Esophagus muscularis mucosa (tissue), 4 donors: ENCODE measurements at regions not wholly inside any gene's neighbourhood (a gene's known extent, or its start where the extent isn't known, plus 50 kb on each side); places are given as distances from the start of the nearest gene placed in this dataset.
"Not testable (repeated sequence)": the region's sequence is repeated elsewhere in the genome, so short reads cannot be mapped to it uniquely, and the experiment has no call there.

Source experiments
- DNase-seq: peaks from one replicate; pipeline ENCODE4 v3.0.0-alpha.2; 2017; ENCODE audit errors: extremely low spot score
- H3K27ac ChIP-seq, 4 donors: fragments of 200-600 bp; sonication (generic); replicated peaks in 1 of 4; 1 replicate in 3 of 4; 2 replicates in 1 of 4; pipeline ENCODE4 v1.5.1; 2016 to 2019; ENCODE audit warnings: mild to moderate bottlenecking in 1 of 4
- H3K27me3 ChIP-seq, 4 donors: fragments of 200-600 bp; sonication (generic); one replicate each; pipeline versions ENCODE4 v1.5.1 to v1.6.0; 2016 to 2019
- H3K36me3 ChIP-seq, 4 donors: fragments of 200-600 bp; sonication (generic); one replicate each; pipeline ENCODE4 v1.5.1; 2016 to 2019
- H3K4me1 ChIP-seq, 4 donors: fragments of 200-600 bp; sonication (generic); one replicate each; pipeline ENCODE4 v1.5.1; 2016 to 2019
- H3K4me3 ChIP-seq, 4 donors: fragments of 200-600 bp; sonication (generic); 1 replicate in 2 of 4; 2 replicates in 2 of 4; pipeline ENCODE4 v1.5.1; 2016 to 2019; ENCODE audit warnings: mild to moderate bottlenecking in 4 of 4, moderate library complexity in 1 of 4
- H3K9me3 ChIP-seq, 4 donors: fragments of 200-600 bp; sonication (generic); 1 replicate in 3 of 4; 2 replicates in 1 of 4; pipeline ENCODE4 v1.5.1; 2016 to 2019
- CTCF ChIP-seq, 3 experiments: fragments of 200-600 bp in 2 of 3; fragments of 450-650 bp in 1 of 3; sonication (generic) in 2 of 3; IDR thresholded peaks; one replicate each; pipeline ENCODE4 v1.5.1; 2017 to 2019; ENCODE audit warnings: antibody characterized with exemption in 3 of 3, mild to moderate bottlenecking in 2 of 3, moderate library complexity in 1 of 3
- EP300 ChIP-seq: sonication (generic); formaldehyde crosslinking; IDR thresholded peaks from one replicate; pipeline ENCODE4 v1.6.1; 2017; ENCODE audit warnings: antibody characterized with exemption
- POLR2A ChIP-seq: fragments of 450-650 bp; IDR thresholded peaks from one replicate; pipeline ENCODE4 v1.6.1; 2017; ENCODE audit warnings: antibody characterized with exemption, moderate library complexity, mild to moderate bottlenecking, low read depth
- POLR2AphosphoS5 ChIP-seq, 2 donors: sonication (generic); formaldehyde crosslinking; IDR thresholded peaks; one replicate each; pipeline ENCODE4 v1.6.1; 2017; ENCODE audit warnings: antibody characterized with exemption in 2 of 2
- WGBS: methylation state at CpG from one replicate; pipeline ENCODE4 v1.1.5; 2018; 5-methylcytosine and 5-hydroxymethylcytosine counted together
- intact Hi-C: fragments of 100-400 bp; cut with DNase I; formaldehyde crosslinking; loops from one replicate; pipeline ENCODE4 v1.15.1; 2023

DNA sequence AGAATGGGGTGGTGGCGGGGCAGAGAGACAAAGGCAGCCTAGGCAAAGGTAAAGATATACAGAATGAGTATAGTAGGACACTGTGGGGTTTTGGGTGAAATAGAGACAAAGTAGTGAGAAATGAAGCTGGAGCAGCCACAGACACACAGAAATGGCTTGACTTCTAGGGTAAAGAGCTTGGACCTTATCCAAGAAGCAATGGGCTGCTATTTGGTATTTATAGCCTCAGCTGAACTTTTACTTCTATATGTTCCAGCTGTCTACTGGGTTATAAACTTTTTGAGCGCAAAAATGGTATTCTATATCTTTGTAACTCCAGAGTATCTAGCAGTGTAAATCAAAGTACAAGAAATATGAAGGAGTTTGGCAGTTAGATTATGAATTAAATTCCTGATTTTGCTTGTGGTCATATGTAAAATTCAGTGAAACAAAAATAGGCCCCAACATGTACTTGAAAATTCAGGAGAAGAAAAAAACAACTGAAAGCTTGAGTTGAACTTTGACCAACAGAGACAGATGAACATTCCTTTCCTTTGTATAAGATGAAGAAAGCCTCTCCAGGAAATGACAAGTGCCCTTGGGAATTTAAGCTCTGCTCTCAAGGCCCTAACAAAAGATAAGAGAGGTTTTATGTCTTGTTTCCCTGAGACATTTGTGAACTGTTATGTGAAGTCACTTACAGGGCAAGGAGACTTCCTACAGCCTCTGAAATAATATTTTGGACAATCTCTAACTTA lies 64.6 kb upstream of the XIST start:
- no peaks in the 10 kb centered on the region for H3K27me3 ChIP-seq
- no peaks in the 10 kb centered on the region for H3K9me3 ChIP-seq
- H3K36me3 ChIP-seq = no peaks in the 10 kb centered on the region
- no peak for DNase-seq
- no peaks in the 10 kb centered on the region for H3K4me1 ChIP-seq
- TF ChIP-seq CTCF (IDR thresholded peaks at IDR 0.05) (no peak), EP300 (no peak), POLR2A (no peak), POLR2AphosphoS5 (IDR thresholded peaks at IDR 0.05) (no peak)
- H3K4me3 ChIP-seq = no peak overlapping the region
- no peak overlapping the region for H3K27ac ChIP-seq
- intact Hi-C loops = no loop called here
- 79% methylated on average over 2 of the region's 2 CpGs for WGBS

- Histone ChIP-seq H3K27ac (no peak overlapping the region), H3K4me3 (no peak overlapping the region), H3K4me1 (no peaks in the 10 kb centered on the region), H3K27me3 (no peaks in the 10 kb centered on the region), H3K9me3 (no peaks in the 10 kb centered on the region), H3K36me3 (no peaks in the 10 kb centered on the region)
- TF ChIP-seq POLR2AphosphoS5 (IDR thresholded peaks at IDR 0.05) = no peak
- no peak for TF ChIP-seq CTCF (IDR thresholded peaks at IDR 0.05)
- TF ChIP-seq EP300 = no peak
- TF ChIP-seq POLR2A = no peak
- intact Hi-C loops = no loop called here
- DNase-seq = no peak
Observed at GRCh38 chrX:73916489-73916888, 64.0 kb upstream of the XIST start.

DNA sequence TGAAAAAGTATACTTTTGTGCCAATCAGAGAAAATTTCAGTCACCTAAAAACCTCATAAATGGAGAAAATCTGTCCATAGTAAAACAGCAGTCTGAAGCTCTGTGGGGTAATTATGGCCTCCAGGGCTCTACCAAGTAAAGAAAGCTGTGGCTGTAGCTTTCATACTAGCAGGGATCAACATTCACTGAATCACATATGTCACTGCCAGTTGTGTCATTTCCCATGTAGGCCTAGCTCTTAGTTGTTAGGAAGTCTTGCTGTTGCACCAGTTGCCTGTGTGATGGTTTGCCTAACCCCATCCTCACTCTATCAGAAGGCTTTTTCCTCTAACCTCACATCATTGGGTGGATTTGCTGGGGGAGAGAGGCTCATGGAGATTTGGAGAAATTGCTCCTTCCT lies 62.3 kb upstream of the XIST start:
- H3K4me3 ChIP-seq, H3K9me3 ChIP-seq, H3K4me1 ChIP-seq, H3K27me3 ChIP-seq, intact Hi-C loops, H3K27ac ChIP-seq, H3K36me3 ChIP-seq, DNase-seq: not testable (repeated sequence)

- no peaks in the 10 kb centered on the region for H3K27me3 ChIP-seq
- intact Hi-C loops = no loop called here
- WGBS = 41% methylated on average over 5 of the region's 5 CpGs
- H3K36me3 ChIP-seq = no peaks in the 10 kb centered on the region
- H3K9me3 ChIP-seq = no peaks in the 10 kb centered on the region
- TF ChIP-seq CTCF (IDR thresholded peaks at IDR 0.05) (no peak), POLR2A (no peak), POLR2AphosphoS5 (IDR thresholded peaks at IDR 0.05) (no peak), EP300 (no peak)
- DNase-seq = no peak
- H3K4me3 ChIP-seq = no peak overlapping the region
- no peaks in the 10 kb centered on the region for H3K4me1 ChIP-seq
- no peak overlapping the region for H3K27ac ChIP-seq
Observed at GRCh38 chrX:73913580-73913979, 61.1 kb upstream of the XIST start.

GRCh38 chrX:73911946-73912345 lies 59.4 kb upstream of the XIST start:
- H3K4me3 ChIP-seq, H3K36me3 ChIP-seq, H3K27me3 ChIP-seq, H3K9me3 ChIP-seq, H3K4me1 ChIP-seq, intact Hi-C loops, H3K27ac ChIP-seq, DNase-seq: not testable (repeated sequence)
- WGBS = 79% methylated on average over 5 of the region's 5 CpGs

- WGBS = 71% methylated on average over 2 of the region's 2 CpGs
- H3K9me3 ChIP-seq, H3K27me3 ChIP-seq, intact Hi-C loops, H3K4me1 ChIP-seq, DNase-seq, H3K36me3 ChIP-seq, H3K27ac ChIP-seq, H3K4me3 ChIP-seq: not testable (repeated sequence)
Observed at GRCh38 chrX:73905749-73906374, 53.3 kb upstream of the XIST start.
